CD4-positive, alpha-beta T cell treated with Interleukin-15 for 1 hour (primary cell): ENCODE measurements at regions not wholly inside any gene's neighbourhood (a gene's known extent, or its start where the extent isn't known, plus 50 kb on each side); places are given as distances from the start of the nearest gene placed in this dataset.
"Not testable (repeated sequence)": the region's sequence is repeated elsewhere in the genome, so short reads cannot be mapped to it uniquely, and the experiment has no call there.

Source experiments
- DNase-seq: peaks from one replicate; pipeline ENCODE4 v3.0.0-alpha.2; 2020

- no peak for DNase-seq
Observed at GRCh38 chr6:92706976-92707375, 712.4 kb downstream of the EPHA7 start.

DNA sequence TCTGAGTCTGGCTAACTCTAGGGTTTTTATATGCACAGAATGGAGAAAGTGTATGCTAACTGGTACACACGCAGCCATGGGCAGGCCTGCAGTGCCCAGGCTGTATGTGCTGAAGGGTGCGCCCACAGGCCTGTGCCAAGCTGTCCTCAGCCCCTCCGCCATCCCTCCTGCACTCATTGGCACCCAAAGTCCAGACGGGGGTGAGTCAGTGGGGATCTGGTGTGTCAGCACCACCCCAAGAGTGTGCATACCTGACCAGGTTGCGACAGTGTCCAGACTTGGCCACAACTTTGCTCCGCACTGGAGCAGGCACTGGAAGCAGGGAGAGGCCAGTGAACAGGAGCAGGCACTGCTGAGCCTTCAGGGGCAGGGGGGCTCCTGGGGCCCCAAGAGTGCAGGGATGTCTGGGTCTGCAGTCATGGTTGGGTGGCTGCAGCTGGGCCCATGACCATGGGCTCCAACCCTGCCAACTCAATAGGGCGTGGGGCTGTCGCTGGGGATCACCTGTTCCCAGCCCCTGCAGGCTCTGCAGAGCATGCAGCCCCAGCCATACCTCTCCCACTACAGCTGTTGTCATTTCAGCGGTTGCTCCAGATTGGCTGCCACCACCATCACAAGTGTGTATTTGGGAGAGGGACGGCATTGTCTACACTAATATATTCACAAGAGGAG is 717.8 kb downstream of the EPHA7 start:
- DNase-seq: no peak

DNA sequence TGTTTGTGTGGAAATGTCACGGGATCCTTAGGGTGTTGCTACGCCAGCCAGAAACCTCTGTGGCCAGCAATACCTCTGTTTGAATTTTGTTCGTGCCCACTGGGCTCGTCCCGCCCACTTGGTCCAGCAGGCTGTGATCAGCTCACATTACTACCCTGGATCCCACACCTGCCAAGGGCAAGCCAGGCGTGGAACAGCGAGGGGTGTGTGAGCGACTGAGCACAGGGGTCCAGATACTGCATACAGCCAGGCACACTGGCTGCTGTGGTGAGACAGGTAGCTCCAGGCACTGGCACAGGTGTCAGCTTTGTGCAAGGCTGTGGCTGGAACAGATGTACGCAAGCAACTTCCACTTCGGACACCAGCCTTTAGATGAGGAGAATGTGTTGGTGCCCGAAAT is 718.9 kb downstream of the EPHA7 start:
- no peak for DNase-seq

GRCh38 chr6:92690997-92691599 is 728.3 kb downstream of the EPHA7 start:
- no peak for DNase-seq

DNA sequence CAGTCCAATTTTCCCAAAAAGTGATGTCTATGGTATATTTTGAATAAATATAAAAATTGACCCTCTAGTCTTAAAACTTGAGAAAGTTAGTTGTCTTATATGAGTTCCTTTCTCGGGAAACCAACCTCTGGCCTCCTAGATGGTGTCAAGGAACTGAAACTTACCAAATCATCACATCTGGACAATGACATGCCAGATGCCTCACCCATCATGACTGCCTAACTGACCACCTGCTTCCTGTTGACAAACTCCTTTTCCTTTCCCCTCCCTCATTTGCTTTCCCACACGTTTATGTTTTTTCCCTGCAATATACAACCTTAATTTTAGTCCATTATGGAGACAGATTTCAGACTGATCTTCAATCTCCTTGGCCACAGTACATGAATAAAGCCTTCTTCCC is 731.0 kb downstream of the EPHA7 start:
- DNase-seq: no peak

DNA sequence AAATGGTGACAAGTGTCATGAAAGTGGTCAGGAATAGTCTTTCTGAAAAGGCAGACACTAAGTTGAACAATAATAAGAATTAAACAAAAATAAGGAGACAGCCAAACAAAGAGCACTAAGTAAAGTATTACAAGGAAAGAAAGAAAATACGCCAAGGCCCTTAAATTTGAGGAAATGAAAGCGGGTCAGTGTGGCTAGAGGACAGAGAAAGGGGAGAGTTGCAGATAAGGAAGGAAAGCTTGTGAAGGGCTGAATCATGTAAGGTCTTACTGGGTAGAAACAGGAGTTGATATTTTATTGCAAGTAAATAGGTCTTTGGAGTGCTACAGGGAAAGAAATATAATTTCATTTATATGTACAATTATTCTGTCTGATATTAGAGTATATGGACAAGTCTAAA is 732.1 kb downstream of the EPHA7 start:
- no peak for DNase-seq

DNA sequence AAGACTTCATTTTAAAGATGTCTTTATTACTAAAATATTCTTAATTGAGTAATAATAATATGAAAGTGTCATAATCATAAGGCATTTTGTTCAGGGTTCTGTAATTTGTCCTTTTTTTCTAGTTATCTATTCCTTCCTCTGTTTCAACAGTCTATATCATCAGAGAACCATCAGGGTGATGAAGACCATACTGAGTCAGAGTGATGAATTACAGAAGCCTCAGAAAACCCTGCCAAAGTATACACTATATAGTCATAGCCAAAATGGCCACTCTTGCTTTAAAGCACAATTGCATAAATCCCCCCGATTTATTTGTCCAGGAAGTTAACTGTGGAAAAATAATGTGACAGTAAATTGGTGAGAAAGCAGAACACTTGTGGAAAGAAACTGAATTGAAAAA is 735.0 kb downstream of the EPHA7 start:
- no peak for DNase-seq

DNA sequence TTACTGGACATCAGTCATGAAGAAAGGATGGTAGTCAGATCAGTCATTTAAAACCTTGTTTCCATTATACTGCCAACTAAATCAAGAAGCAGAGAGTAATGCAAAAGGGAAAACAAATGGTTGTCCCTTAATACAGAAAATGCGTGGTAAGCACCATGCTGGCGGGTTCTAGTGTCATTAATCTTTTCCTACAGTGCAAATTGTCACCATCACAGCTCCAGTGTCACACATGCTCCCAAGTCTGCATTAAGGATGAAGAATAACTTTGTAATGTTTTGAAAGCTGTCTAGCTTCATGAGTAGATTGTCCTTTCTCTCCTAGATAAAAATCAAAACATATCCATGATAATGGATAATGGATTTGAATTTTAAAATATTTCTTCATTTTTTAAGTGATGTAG is 735.6 kb downstream of the EPHA7 start:
- DNase-seq: no peak

DNA sequence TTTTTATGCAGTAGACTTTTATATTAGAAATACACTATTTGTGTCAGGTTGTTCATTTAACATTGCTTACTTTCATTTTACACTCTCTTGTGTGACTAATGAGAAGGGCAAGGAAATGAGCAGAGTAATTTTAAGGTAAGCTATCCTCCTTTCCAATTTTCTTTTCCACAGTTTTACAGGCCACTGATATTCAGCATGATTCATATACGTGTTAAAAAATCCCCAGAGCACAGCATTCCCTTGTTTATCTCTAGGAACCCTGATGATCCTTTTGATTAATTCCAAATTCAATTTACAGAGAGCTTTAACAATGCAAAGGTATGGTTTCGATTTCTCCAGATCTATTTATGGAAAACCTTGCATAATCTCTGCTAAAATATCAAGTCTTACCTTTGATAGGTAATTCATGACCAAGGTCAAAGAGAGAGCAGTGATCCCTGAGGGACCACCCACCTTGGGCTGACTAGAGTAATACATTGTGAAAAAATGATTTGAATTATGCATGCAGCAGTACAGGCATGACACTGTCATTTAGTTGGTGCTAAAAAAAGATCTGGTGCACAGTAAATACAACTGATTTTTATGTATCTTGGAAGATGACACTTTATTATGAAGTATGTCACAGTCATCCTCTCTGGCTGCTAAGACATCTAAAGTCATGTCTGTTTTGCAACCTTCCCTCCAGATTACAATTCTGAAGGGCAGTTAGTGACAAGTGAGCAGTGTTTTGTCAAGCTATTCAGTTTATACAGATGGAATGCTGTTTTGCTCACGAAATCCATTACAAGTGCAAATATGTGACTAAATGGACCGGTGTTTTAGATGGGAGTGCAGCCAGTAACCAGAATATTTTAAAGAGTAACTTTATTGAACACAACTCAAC is 736.6 kb downstream of the EPHA7 start:
- DNase-seq: no peak

DNA sequence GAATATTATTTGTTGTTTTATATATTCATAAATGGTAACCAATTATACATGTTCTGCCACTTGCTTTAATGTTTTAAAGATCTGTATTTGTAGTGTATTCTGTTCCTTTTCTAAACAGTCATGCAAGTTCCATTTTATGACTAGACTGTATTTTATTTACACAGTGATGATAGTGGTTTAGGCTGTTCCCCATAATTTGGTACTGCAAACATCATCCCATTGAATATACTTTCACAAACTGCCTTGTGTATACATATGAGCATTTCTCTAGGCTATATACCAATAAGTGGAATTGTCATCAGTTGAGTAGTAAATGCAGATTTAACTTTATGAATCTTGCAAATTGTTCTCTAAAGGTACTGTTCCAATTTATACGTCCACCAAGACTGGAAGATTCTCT is 738.0 kb downstream of the EPHA7 start:
- DNase-seq: no peak

- DNase-seq: not testable (repeated sequence)
Observed at GRCh38 chr6:92671462-92671861, 747.9 kb downstream of the EPHA7 start.

GRCh38 chr6:92667843-92668242 is 751.5 kb downstream of the EPHA7 start:
- DNase-seq: no peak

GRCh38 chr6:92648364-92649086 is 770.8 kb downstream of the EPHA7 start:
- no peak for DNase-seq

GRCh38 chr6:92647630-92648029 is 771.7 kb downstream of the EPHA7 start:
- DNase-seq: no peak

DNA sequence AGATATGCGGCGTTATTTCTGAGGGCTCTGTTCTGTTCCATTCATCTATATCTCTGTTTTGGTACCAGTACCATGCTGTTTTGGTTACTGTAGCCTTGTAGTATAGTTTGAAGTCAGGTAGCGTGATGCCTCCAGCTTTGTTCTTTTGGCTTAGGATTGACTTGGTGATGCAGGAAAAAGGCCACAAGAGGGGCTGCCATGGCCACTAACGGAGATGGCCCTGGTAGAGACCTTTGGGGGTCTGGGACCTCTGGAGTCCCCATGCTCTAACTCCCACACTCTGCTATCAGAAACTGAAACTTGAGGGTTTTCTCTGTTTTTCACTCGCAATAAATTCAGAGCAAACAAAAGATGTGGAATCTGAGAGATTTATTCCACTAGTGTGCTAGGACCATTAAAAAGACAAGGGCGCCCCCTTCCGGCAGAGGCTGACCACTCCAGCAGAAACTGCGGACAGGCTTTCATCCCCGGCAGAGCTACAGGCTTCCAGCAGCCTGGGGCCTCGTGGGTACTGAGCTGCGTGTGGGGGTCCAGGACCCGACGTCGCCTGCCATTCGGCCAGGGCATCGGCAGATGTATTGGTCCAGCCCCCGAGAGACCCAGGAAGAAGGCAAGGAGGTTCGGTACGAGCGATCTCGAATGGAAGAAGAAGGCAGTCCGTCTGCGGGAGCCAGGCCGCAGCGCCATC is 775.1 kb downstream of the EPHA7 start:
- DNase-seq: not testable (repeated sequence)

- DNase-seq: no peak
Observed at GRCh38 chr6:92635553-92636153, 783.7 kb downstream of the EPHA7 start.

DNA sequence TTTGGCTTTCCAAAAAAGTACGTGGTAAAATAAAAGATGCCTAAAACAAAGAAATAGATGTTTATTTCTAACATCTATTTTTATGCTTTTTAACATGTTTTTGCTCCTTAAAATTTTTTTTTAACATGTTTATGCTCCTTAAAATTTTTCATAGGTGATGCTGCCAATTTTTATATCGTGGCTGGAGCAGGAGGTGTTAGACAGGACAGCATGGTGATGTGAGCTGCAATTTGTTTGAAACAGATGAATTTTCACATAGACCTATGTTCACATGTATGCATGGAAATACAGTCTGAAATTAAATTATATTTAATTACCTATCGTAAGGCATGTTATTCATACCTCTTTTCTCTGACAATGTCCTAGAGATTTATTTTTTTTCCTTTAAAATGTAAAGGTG is 784.8 kb downstream of the EPHA7 start:
- DNase-seq: no peak

DNA sequence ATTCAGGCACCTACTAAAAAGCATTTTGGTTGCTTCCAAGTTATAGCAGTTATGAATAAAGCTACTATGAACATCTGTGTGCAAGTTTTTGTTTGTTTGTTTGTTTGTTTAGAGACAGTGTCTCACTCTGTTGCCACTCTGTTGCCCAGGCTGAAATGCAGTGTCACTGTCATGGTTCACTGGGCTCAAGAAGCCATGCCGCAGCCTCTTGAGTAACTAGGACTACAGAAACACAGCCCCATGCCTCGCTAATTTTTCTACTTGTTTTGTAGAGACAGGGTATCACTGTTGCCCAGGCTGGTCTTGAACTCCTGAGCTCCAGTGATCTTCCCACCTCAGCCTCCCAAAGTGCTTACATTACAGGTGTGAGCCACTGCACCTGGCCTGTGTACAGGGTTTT is 795.9 kb downstream of the EPHA7 start:
- no peak for DNase-seq

DNA sequence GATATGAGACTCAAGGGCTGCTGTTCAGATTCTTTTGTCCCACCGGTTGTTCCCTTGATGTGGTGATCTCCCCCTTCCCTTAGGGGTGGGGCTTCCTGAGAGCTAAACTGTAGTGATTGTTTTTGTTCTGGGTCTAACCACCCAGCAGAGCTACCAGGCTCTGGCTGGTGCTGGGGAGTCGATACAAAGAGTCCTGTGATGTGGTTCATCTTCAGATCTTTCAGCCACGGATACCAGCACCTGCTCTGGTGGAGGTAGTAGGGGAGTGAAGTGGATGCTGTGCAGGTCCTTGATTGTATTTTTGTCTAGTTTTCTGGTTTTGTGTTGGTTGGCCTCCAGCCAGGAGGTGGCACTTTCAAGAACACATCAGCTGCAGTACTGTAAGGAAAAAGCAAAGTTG is 801.6 kb downstream of the EPHA7 start:
- no peak for DNase-seq

GRCh38 chr6:92608751-92609150 is 810.6 kb downstream of the EPHA7 start:
- no peak for DNase-seq

DNA sequence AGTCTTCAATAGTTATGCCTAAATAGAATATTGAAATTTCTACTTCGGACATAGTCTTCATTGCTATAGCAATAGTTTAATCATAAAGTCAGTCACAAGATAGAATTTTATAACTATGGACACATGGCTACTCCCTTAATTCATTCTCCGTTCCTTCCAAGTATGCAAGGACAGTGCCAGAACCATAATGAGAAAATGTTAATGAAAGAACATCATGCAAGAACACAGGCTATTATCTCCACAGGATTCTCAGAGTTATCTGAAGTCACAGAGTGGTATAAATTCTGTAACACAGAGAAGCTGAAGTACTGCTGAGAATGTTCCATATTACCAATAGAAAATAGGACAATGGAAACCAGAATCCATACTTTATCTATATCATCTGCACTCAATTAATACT is 826.2 kb downstream of the EPHA7 start:
- no peak for DNase-seq

GRCh38 chr6:92589996-92590395 is 829.4 kb downstream of the EPHA7 start:
- no peak for DNase-seq
